HL-60 (cell line): ENCODE measurements at regions not wholly inside any gene's neighbourhood (a gene's known extent, or its start where the extent isn't known, plus 50 kb on each side); places are given as distances from the start of the nearest gene placed in this dataset.

ENCODE experiments used
- CTCF ChIP-seq: IDR thresholded peaks from one replicate; pipeline ENCODE4 v1.5.1; 2011; ENCODE audit warnings: low read length, control low read depth, inconsistent platforms; ENCODE audit not compliant: insufficient read depth
- GABPA ChIP-seq: IDR thresholded peaks from 2 replicates; pipeline ENCODE4 v1.6.1; 2012; ENCODE audit warnings: low read depth
- POLR2AphosphoS5 ChIP-seq: IDR thresholded peaks from 2 replicates; pipeline ENCODE4 v1.6.1; 2012; ENCODE audit warnings: low read depth
- SPI1 ChIP-seq: IDR thresholded peaks from 2 replicates; pipeline ENCODE4 v1.6.1; 2012; ENCODE audit warnings: low read depth, mild to moderate bottlenecking, borderline replicate concordance
- TF ChIP-seq, protein P1 (sequence below): IDR thresholded peaks from 2 replicates; pipeline ENCODE4 v1.6.1; 2012; ENCODE audit warnings: low read depth; ENCODE audit not compliant: insufficient replicate concordance

- TF ChIP-seq POLR2AphosphoS5 (no peak), CTCF (no peak), GABPA (no peak), SPI1 (no peak)
- TF ChIP-seq, protein P1, sequence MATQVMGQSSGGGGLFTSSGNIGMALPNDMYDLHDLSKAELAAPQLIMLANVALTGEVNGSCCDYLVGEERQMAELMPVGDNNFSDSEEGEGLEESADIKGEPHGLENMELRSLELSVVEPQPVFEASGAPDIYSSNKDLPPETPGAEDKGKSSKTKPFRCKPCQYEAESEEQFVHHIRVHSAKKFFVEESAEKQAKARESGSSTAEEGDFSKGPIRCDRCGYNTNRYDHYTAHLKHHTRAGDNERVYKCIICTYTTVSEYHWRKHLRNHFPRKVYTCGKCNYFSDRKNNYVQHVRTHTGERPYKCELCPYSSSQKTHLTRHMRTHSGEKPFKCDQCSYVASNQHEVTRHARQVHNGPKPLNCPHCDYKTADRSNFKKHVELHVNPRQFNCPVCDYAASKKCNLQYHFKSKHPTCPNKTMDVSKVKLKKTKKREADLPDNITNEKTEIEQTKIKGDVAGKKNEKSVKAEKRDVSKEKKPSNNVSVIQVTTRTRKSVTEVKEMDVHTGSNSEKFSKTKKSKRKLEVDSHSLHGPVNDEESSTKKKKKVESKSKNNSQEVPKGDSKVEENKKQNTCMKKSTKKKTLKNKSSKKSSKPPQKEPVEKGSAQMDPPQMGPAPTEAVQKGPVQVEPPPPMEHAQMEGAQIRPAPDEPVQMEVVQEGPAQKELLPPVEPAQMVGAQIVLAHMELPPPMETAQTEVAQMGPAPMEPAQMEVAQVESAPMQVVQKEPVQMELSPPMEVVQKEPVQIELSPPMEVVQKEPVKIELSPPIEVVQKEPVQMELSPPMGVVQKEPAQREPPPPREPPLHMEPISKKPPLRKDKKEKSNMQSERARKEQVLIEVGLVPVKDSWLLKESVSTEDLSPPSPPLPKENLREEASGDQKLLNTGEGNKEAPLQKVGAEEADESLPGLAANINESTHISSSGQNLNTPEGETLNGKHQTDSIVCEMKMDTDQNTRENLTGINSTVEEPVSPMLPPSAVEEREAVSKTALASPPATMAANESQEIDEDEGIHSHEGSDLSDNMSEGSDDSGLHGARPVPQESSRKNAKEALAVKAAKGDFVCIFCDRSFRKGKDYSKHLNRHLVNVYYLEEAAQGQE = no peak
These were observed 360.8 kb upstream of the ZFHX3 start for GRCh38 chr16:73408716-73409115.
